ENCODE measurements at regions not wholly inside any gene's neighbourhood (a gene's known extent, or its start where the extent isn't known, plus 50 kb on each side); places are given as distances from the start of the nearest gene placed in this dataset.

DNA sequence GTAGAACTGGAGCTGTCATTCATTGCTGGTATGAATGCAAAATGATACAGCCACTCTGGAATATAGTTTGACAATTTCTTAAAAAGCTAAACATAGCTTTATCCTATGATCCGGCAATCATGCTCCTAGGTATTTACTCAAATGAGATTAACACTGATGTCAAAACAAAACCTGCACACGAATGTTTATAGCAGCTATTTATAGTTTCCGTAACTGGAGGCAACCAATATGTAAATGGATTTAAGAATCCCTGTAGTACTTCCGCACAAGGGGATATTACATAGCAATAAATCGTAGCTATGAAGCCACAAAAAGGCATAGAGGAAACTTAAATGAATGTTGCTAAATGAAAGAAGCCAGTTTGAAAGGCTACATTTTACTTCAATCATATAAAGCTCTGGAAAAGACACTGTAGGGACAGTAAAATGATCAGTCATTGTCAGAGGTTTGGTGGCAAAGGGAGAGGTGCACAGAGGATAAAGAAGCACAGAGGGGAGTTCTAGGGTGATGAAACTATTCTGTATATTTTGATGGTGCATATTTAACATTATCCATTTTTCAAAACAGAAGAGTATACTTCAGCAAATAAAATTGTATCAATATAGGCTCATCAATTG lies 1893.0 kb upstream of the PCDH20 start:
- Histone ChIP-seq H3K36me3 (replicated peaks in 1 of 2) (no peaks in the 10 kb centered on the region), H3K4me3 (no peak overlapping the region), H3K27ac (no peak overlapping the region), H3K4me1 (replicated peaks in 1 of 2) (no peaks in the 10 kb centered on the region), H3K27me3 (no peaks in the 10 kb centered on the region), H3K9me3 (replicated peaks in 1 of 3) (no peaks in the 10 kb centered on the region)
- intact Hi-C loops (cut with DNase I) = no loop called here
- no peak for TF ChIP-seq POLR2A (IDR thresholded peaks at IDR 0.05)
- TF ChIP-seq, protein P1, sequence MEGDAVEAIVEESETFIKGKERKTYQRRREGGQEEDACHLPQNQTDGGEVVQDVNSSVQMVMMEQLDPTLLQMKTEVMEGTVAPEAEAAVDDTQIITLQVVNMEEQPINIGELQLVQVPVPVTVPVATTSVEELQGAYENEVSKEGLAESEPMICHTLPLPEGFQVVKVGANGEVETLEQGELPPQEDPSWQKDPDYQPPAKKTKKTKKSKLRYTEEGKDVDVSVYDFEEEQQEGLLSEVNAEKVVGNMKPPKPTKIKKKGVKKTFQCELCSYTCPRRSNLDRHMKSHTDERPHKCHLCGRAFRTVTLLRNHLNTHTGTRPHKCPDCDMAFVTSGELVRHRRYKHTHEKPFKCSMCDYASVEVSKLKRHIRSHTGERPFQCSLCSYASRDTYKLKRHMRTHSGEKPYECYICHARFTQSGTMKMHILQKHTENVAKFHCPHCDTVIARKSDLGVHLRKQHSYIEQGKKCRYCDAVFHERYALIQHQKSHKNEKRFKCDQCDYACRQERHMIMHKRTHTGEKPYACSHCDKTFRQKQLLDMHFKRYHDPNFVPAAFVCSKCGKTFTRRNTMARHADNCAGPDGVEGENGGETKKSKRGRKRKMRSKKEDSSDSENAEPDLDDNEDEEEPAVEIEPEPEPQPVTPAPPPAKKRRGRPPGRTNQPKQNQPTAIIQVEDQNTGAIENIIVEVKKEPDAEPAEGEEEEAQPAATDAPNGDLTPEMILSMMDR (IDR thresholded peaks at IDR 0.05) = no peak
- 76 to 84% (median 80%) methylated on average over 5 of the region's 5 CpGs for WGBS, 4 donors
- DNase-seq = no peak

DNA sequence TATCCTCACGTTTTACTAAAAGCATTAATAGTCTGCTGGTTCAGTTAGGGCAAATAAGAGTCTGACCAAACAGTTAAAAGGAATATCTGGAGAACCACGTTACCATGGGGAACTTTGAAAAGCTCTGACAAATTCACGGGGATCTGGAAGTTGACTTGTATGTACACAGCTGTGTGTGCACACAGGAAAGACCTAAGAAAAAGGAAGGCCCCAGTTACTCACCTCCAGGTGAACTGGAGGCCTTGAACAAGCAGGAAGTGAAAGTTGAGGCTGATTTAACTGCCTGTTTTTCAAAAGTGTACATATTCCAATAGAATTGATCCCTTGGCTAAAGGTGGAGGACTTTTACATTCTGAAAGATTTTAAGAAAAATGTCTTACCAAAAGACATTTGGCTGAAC lies 1891.6 kb upstream of the PCDH20 start:
- no peak overlapping the region for H3K27ac ChIP-seq
- no peaks in the 10 kb centered on the region for H3K36me3 ChIP-seq (replicated peaks in 1 of 2)
- WGBS, 4 donors = 52 to 70% (median 65%) methylated on average over 3 of the region's 3 CpGs
- H3K4me1 ChIP-seq (replicated peaks in 1 of 2) = no peaks in the 10 kb centered on the region
- H3K4me3 ChIP-seq = no peak overlapping the region
- DNase-seq = no peak
- H3K9me3 ChIP-seq (replicated peaks in 1 of 3) = no peaks in the 10 kb centered on the region
- no peaks in the 10 kb centered on the region for H3K27me3 ChIP-seq
- TF ChIP-seq, protein P1 (IDR thresholded peaks at IDR 0.05) = no peak
- TF ChIP-seq POLR2A (IDR thresholded peaks at IDR 0.05) = no peak
- intact Hi-C loops (cut with DNase I) = no loop called here

DNA sequence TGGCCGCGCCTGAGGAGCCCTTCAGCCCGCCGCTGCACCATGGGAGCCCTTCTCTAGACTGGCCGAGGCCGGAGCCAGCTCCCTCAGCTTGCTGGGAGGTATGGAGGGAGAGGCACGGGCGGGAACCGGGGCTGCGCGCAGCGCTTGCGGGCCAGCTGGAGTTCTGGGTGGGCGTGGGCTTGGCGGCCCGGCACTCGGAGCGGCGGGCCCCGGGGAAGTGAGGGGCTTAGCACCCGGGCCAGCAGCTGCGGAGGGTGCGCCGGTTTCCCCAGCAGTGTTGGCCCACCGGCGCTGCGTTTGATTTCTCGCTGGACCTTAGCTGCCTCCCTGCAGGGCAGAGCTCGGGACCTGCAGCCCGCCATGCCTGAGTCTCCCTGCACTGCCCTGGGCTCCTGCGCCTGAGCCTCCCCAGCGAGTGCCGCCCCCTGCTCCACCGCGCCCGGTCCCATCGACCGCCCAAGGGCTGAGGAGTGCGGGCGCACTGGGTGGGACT lies 1890.0 kb upstream of the PCDH20 start:
- Histone ChIP-seq H3K9me3 (replicated peaks in 1 of 3) (no peaks in the 10 kb centered on the region), H3K36me3 (replicated peaks in 1 of 2) (no peaks in the 10 kb centered on the region), H3K27me3 (no peaks in the 10 kb centered on the region), H3K27ac (no peak overlapping the region), H3K4me3 (no peak overlapping the region), H3K4me1 (replicated peaks in 1 of 2) (no peaks in the 10 kb centered on the region)
- 95 to 98% (median 96%) methylated on average over 9 to 40 of the region's 40 CpGs for WGBS, 4 donors
- intact Hi-C loops (cut with DNase I) = no loop called here
- no peak for TF ChIP-seq POLR2A (IDR thresholded peaks at IDR 0.05)
- TF ChIP-seq, protein P1 (IDR thresholded peaks at IDR 0.05) = no peak
- no peak for DNase-seq

DNA sequence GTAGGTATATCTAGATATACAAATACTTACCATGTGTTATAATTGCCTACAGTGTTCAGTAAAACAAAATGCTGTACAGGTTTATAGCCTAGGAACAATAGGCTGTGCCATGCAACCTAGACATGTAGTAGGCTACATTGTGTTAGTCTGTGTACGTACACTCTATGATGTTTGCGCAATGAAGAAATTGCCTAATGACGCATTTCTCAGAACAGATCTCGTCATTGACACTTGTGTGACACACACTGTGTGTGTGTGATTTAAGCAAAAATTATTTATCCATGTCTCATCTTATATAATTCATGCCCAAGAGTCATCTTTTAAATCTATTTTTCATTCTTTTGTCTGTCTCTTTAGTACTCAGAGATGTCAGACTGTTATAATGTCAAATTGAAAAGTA lies 1888.8 kb upstream of the PCDH20 start:
- H3K27ac ChIP-seq = no peak overlapping the region
- H3K27me3 ChIP-seq = no peaks in the 10 kb centered on the region
- H3K9me3 ChIP-seq (replicated peaks in 1 of 3) = no peaks in the 10 kb centered on the region
- no peak for DNase-seq
- H3K4me3 ChIP-seq = no peak overlapping the region
- TF ChIP-seq POLR2A (IDR thresholded peaks at IDR 0.05) = no peak
- TF ChIP-seq, protein P1 (IDR thresholded peaks at IDR 0.05) = no peak
- intact Hi-C loops (cut with DNase I) = no loop called here
- H3K4me1 ChIP-seq (replicated peaks in 1 of 2) = no peaks in the 10 kb centered on the region
- 92 to 96% (median 95%) methylated on average over 4 of the region's 4 CpGs for WGBS, 4 donors
- no peaks in the 10 kb centered on the region for H3K36me3 ChIP-seq (replicated peaks in 1 of 2)
